GM20431 (cell line): ENCODE measurements at regions not wholly inside any gene's neighbourhood (a gene's known extent, or its start where the extent isn't known, plus 50 kb on each side); places are given as distances from the start of the nearest gene placed in this dataset.
"Not testable (repeated sequence)": the region's sequence is repeated elsewhere in the genome, so short reads cannot be mapped to it uniquely, and the experiment has no call there.

Experiments
- in situ Hi-C: fragments of 300-500 bp; cut with MseI, MboI; formaldehyde crosslinking; loops from one replicate; pipeline ENCODE4 v1.15.0; 2020; ENCODE audit warnings: low sequenced_read_pairs; ENCODE audit not compliant: unreplicated experiment

DNA sequence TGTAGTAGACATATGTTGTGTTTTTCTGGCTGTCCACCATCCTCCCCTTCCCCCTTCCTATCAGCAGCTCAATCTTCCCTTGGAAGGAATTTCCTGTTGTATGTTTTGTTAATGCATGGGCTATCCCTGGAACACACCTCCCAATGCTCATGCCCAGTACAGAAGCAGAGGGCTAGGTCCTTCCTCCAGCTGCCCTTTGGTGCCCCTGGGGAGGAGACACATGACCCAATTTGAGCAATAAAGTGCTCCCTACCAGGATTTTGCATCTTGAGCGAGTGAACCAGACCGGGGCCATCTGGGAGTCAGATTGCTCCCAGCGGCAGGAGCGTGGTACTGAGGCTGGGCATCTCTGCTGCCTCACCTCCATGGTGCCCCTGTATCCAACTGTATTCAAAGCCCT is 141.5 kb upstream of the MED13 start:
- in situ Hi-C loops = no loop called here

GRCh38 chr17:62197156-62197555 is 132.1 kb upstream of the MED13 start:
- in situ Hi-C loops = not testable (repeated sequence)

DNA sequence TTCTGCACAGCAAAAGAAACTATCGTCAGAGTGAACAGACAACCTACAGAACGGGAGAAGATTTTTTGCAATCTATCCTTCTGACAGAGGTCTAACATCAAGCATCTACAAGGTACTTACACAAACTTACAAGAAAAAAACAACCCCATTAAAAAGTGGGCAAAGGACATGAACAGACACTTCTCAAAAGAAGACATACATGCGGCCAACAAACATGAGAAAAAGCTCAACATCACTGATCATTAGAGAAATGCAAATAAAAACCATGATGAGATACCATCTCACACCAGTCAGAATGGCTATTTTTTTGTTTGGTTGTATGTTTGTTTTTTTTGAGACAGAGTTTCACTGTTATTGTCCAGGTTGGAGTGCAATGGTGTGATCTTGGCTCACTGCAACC is 131.5 kb upstream of the MED13 start:
- in situ Hi-C loops = not testable (repeated sequence)

DNA sequence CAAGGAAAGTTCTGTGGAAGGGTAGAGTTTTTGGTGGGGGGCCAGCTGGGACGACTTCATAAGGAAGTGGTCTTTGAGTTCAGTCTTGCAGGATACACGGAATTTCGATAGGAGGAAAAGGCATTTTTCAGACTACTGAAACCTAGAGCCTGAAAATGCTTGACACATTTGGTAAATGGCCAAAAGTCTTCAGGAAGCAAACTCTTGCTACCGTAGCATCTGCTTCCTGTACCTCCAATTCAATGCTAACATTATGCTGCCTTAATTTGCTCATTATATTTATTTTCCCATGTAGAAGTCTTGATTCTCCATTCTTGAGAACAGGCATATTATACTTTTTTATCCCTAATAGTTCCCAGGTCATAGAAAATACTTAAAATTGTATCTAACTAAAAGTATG is 129.3 kb upstream of the MED13 start:
- in situ Hi-C loops = no loop called here

- in situ Hi-C loops = no loop called here
Observed at GRCh38 chr17:62193249-62193648, 128.2 kb upstream of the MED13 start.

GRCh38 chr17:62191390-62192361 is 126.6 kb upstream of the MED13 start:
- in situ Hi-C loops = no loop called here

- in situ Hi-C loops = no loop called here
Observed at GRCh38 chr17:62189377-62189776, 124.3 kb upstream of the MED13 start.

DNA sequence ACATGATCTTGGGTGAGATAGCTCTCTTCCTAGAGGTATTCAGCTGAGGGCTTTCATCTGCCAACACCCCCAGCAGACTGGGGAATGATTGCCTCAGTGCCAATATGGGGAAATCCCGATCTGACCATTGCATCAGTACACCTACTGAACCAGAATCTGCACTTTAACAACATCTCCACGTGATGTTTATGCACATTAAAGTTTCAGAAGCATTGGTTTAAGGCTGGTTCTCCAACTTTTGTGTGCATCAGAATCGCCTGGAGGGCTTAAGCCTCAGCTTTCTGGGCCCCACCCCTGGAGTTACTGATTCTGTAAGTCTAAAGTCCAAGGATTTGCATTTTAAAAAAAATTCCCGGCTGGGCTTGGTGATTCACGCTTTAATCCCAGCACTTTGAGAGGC is 123.6 kb upstream of the MED13 start:
- in situ Hi-C loops = no loop called here

DNA sequence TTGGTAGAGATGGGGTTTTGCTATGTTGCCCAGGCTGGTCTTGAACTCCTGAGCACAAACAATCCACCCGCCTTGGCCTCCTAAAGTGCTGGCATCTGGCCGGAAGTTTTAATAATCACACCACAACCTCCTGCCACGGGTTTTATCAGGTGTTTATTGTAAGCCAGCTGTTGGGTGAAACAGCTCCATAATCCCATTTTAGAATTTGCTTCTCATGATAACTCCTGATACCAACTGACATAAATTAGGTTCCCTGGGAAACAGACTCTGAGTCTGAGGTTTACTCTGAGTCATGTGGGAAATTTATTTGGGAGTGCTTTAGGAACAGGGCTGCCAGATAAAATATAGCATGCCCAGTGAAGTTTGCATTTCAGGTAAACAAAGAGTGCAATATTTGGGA is 122.6 kb upstream of the MED13 start:
- in situ Hi-C loops = no loop called here

DNA sequence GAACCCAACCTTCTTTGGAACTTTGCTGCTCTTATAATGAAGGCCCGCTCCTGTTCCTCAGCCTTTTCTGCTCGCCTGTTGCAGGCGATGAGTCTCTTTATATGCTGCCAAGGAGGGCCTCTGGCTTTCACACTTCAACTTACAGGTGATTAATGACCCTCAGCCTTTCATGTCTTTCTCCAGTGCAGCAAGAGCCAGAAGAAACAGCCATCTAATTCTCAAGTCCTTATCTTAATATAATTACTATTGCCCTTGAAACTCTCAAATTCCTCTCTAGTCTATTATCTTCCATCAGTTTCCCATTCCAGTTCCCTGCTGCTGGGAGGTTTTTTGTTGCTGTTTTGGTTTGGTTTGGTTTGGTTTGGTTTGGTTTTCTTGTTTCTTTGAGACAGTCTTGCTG is 121.8 kb upstream of the MED13 start:
- in situ Hi-C loops = no loop called here

DNA sequence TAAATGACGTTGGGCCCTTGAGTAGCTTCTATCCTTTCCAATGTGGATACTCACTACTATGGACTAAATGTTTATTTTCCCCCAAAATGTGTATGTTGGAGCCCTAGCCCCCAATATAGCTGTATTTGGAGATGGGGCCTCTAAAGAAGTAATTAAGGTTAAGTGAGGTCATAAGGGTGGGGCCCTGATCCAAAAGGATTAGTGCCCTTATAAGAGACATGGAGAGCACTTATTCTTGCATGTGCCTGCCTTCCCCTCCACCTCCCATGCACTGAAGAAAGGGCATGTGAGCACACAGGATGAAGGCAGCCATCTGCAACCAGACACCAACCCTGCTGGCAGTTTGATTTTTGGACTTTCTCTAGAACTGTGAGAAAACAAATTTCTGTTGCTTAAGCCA is 115.7 kb upstream of the MED13 start:
- in situ Hi-C loops = no loop called here

DNA sequence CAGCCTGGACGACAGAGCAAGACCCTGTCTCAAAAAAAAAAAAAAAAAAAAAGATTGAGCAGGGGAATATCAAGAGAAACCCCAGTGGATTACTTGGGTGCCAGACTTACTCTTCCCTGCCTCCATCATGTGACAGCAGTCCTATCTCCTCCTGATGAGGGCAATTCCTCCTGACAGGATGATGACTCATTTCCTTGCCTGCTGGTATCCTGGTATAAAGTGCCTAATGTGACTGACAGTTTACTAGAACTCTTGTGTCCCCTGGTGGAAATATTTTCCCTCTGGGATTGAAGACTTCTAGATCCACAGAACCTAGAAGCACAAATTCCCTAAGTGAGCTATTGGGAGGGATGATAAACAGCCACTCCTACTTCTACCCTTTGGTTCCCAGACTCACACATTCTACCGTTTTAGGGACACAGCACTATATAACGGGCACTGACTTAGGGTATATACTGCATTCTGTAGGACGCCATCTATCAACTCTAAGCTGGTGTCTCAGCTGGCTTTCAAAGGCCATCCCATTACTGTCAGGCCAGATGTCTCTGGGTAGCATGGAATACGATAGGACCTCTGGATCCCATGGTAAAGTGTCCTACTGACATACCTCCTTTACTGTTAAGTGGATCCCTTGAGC is 114.6 kb upstream of the MED13 start:
- in situ Hi-C loops = no loop called here

GRCh38 chr17:62178579-62178978 is 113.5 kb upstream of the MED13 start:
- in situ Hi-C loops = no loop called here

DNA sequence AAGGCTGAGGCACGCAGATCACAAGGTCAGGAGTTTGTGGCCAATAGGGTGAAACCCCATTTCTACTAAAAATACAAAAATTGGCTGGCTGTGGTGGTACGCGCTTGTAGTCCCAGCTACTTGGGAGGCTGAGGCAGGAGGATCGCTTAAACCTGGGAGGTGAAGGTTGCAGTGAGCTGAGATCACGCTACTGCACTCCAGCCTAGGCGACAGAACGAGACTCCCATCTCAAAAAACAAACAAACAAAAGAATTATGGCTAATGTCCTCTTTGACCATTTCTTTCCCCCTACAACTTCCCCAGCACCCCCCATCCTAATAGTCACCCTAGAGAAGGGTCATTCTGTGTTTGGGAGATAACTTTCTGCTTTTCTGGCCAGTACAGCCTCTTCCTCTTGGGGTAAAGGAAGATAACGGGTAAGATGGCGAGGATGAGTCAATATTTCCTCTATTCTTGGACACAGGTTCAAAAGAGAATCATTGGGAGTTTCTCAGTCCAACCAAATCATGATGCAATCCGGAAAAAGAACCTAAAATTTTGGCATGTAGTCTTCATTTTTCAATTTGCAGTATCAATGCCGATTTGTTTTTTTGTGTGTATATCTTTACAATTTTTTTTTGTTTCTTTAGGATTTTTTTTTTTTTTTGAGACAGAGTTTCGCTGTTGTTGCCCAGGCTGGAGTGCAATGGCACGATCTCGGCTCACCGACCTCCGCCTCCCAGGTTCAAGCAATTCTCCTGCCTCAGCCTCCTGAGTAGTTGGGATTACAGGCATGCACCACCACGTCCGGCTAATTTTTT is 107.6 kb upstream of the MED13 start:
- in situ Hi-C loops = no loop called here

- in situ Hi-C loops = no loop called here
Observed at GRCh38 chr17:62167076-62167475, 102.0 kb upstream of the MED13 start.

GRCh38 chr17:62164747-62165722 is 100.0 kb upstream of the MED13 start:
- in situ Hi-C loops = no loop called here

DNA sequence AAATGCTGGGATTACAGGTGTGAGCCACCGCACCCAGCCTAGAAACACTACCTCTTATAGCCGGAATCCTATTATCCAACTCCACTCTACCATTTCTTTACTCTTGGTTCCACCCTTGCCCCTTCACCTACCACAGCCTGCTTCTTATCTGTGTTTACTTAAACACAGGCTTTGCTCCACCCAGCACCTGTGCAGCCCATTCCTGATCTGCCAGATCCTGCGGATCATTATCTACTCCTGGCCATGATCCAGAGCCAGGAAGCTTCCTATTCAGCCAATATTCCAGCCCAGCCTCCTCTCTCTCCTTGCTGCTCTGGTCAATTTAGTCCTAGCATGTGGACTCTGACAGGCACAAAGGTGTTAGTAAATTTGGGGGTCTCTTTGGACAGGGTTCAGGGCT is 98.8 kb upstream of the MED13 start:
- in situ Hi-C loops = no loop called here

DNA sequence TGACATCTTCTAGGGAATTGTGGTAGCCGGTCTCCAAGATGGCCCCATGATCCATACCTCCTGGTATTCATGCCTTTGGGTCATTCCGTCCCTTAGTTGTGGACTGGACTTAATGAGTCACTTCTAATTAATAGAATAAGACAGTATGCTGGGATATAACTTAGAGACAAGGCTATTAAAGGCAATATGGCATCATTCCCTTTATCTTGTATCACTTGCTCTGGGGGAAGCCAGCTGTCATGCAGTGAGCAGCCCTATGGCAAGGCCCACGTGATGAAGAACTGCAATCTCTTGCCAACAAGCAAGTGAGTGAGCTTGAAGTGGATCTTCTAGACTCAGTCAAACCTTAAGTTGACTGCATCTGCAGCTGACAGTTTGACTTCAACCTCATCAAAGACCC is 97.8 kb upstream of the MED13 start:
- in situ Hi-C loops = no loop called here

DNA sequence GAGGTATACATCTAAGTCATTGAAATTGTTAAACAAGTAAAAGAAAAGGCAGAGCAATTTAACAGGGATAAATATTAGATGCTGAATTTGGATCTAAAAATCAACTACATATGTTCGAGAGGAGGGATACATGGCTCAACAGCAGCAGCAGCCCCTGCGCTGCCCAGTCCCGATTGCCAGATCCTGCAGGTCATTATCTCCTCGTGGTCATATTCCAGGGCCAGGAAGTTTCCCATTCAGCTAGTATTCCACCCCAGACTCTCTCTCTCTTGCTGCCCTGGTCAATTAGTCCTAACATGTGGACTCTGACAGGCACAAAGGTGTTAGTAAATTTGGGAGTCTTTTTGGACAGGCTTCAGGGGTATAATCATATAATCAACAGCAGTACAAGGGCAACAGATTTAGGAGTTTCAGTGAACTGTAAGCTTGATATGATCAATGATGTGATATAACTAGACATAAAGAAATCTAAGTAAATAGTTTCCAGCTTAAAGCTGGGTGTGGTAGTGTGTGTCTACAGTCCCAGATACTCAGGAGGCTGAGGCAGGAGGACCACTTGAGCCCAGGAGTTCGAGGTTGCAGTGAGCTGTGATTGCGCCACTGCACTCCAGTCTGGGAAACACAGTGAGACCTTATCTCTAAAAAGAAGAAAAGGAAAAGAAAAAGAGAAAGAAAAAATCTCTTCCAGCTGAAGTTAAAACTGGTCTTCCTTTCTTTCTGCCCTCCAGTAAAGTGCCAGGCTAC is 96.5 kb upstream of the MED13 start:
- in situ Hi-C loops = no loop called here
